HepG2 (cell line): ENCODE measurements at regions not wholly inside any gene's neighbourhood (a gene's known extent, or its start where the extent isn't known, plus 50 kb on each side); places are given as distances from the start of the nearest gene placed in this dataset.

Experiments
- ATAC-seq: fragments of 200-7000 bp; cut with Tn5 transposase; 3 replicates; pipeline ENCODE4 v1.9.1; 2020; ENCODE audit warnings: mild to moderate bottlenecking, moderate library complexity
- BruUV-seq: library from RNA; stranded (reverse); fragments of 400-500 nt; replicated peaks from 2 replicates; lab custom pipeline; 2021; lab: Mats Ljungman, UMichigan
- CTCF ChIA-PET: fragments of 300-600 bp; formaldehyde crosslinking; extraction: SDS; loops from one replicate; lab custom pipeline; 2021; ENCODE audit warnings: low total read pairs, inconsistent platforms, low intra/inter-chr PET ratio; lab: Yijun Ruan, JAX
- POLR2A ChIA-PET: fragments of 350-600 bp; sonication (Branson Sonifier 250); formaldehyde crosslinking; loops from one replicate; lab custom pipeline; 2020; ENCODE audit warnings: antibody characterized with exemption, inconsistent platforms; lab: Yijun Ruan, JAX
- DNase-seq: peaks from one replicate; pipeline ENCODE4 v3.0.0-alpha.2; 2015; ENCODE audit warnings: low spot score
- FAIRE-seq: peaks from 3 replicates; lab custom pipeline; 2011; peaks lifted over from hg19 to GRCh38; lab: Jason Lieb, UNC
- H2AFZ ChIP-seq: one replicate; pipeline ENCODE4 v1.6.1; 2011; ENCODE audit warnings: low read length, inconsistent platforms
- H3K27ac ChIP-seq: fragments of 300-600 bp; 3 replicates; pipeline ENCODE4 v1.8.0; 2011; ENCODE audit warnings: mixed run types, mild to moderate bottlenecking, mixed read lengths, low read length, inconsistent platforms; ENCODE audit not compliant: insufficient read depth; ENCODE audit errors: extremely low read length
- H3K27me3 ChIP-seq, 2 experiments: fragments of 200-600 bp in 1 of 2; 2 replicates in 1 of 2; 3 replicates in 1 of 2; pipeline versions ENCODE4 v1.6.0 to v1.8.0; 2011; ENCODE audit warnings: low read length in 2 of 2, mild to moderate bottlenecking in 2 of 2, moderate library complexity in 2 of 2, inconsistent platforms in 1 of 2; ENCODE audit not compliant: insufficient read depth in 2 of 2, control insufficient read depth in 1 of 2
- H3K36me3 ChIP-seq, 2 experiments: fragments of 200-600 bp in 1 of 2; replicated peaks in 1 of 2; 2 replicates in 1 of 2; 3 replicates in 1 of 2; pipeline versions ENCODE4 v1.5.1 to v1.8.0; 2011; ENCODE audit warnings: low read length in 2 of 2, inconsistent platforms in 1 of 2; ENCODE audit not compliant: insufficient read depth in 2 of 2, control insufficient read depth in 1 of 2
- H3K4me1 ChIP-seq: 2 replicates; pipeline ENCODE4 v1.5.1; 2012; ENCODE audit warnings: low read length, inconsistent platforms; ENCODE audit not compliant: insufficient read depth
- H3K4me2 ChIP-seq: 2 replicates; pipeline ENCODE4 v1.6.0; 2011; ENCODE audit warnings: low read depth, low read length, inconsistent platforms
- H3K4me3 ChIP-seq, 3 experiments: fragments of 200-600 bp in 1 of 3; sonication (generic), shearing (Covaris generic) in 1 of 3; replicated peaks in 1 of 3; 2 replicates each; pipeline ENCODE4 v1.5.1; 2011 to 2016; ENCODE audit warnings: low read length in 3 of 3, inconsistent platforms in 2 of 3, low read depth in 2 of 3, mild to moderate bottlenecking in 2 of 3, control low read depth in 1 of 3, mixed read lengths in 1 of 3; ENCODE audit not compliant: insufficient read depth in 1 of 3
- H3K79me2 ChIP-seq: one replicate; pipeline ENCODE4 v1.6.1; 2011; ENCODE audit warnings: low read length, inconsistent platforms; ENCODE audit not compliant: insufficient read depth
- H3K9ac ChIP-seq: 2 replicates; pipeline ENCODE4 v1.6.0; 2011; ENCODE audit warnings: mild to moderate bottlenecking, low read depth, low read length, inconsistent platforms; ENCODE audit not compliant: insufficient read depth
- H3K9me3 ChIP-seq: 2 replicates; pipeline ENCODE4 v1.5.1; 2012; ENCODE audit warnings: mild to moderate bottlenecking, low read length
- H4K20me1 ChIP-seq: 2 replicates; pipeline ENCODE4 v1.6.0; 2011; ENCODE audit warnings: inconsistent platforms, mild to moderate bottlenecking, low read length, moderate library complexity; ENCODE audit not compliant: insufficient read depth
- ADNP ChIP-seq: sonication (generic); formaldehyde crosslinking; IDR thresholded peaks from 2 replicates; pipeline ENCODE4 v1.4.0; 2020; ENCODE audit warnings: missing genetic modification reagents
- CBX2 ChIP-seq, 2 experiments: fragments of 200-600 bp in 1 of 2; sonication (generic); formaldehyde crosslinking in 1 of 2; IDR thresholded peaks; 2 replicates each; pipeline versions ENCODE4 v1.7.0 to v1.8.1; 2018 to 2022; ENCODE audit warnings: low read depth in 2 of 2, low read length in 1 of 2, mild to moderate bottlenecking in 1 of 2, missing genetic modification reagents in 1 of 2
- ELF3 ChIP-seq: IDR thresholded peaks from 2 replicates; pipeline ENCODE4 v1.6.1; 2016; ENCODE audit warnings: missing genetic modification reagents, missing compliant biosample characterization
- GPN1 ChIP-seq: sonication (generic); formaldehyde crosslinking; IDR thresholded peaks from 2 replicates; pipeline ENCODE4 v1.5.1; 2020; ENCODE audit warnings: missing genetic modification reagents, borderline replicate concordance
- MLLT10 ChIP-seq: sonication (generic); formaldehyde crosslinking; IDR thresholded peaks from 2 replicates; pipeline ENCODE4 v1.4.0; 2020; ENCODE audit warnings: missing genetic modification reagents
- MTA3 ChIP-seq: sonication (generic); formaldehyde crosslinking; IDR thresholded peaks from 2 replicates; pipeline ENCODE4 v1.4.0; 2020; ENCODE audit warnings: missing genetic modification reagents
- ONECUT2 ChIP-seq: sonication (generic); formaldehyde crosslinking; IDR thresholded peaks from 2 replicates; pipeline ENCODE4 v1.4.0; 2020; ENCODE audit warnings: missing genetic modification reagents
- RARA ChIP-seq: IDR thresholded peaks from 2 replicates; pipeline ENCODE4 v1.6.1; 2016; ENCODE audit warnings: missing genetic modification reagents, missing compliant biosample characterization
- RCOR2 ChIP-seq: IDR thresholded peaks from 2 replicates; pipeline ENCODE4 v1.6.1; 2016; ENCODE audit warnings: missing biosample characterization, missing genetic modification reagents
- REL ChIP-seq: sonication (generic); formaldehyde crosslinking; conservative IDR thresholded peaks from 2 replicates; pipeline ENCODE4 v1.8.0; 2022; ENCODE audit warnings: mild to moderate bottlenecking, missing genetic modification reagents, moderate library complexity
- SALL1 ChIP-seq: sonication (generic); formaldehyde crosslinking; IDR thresholded peaks from 2 replicates; pipeline ENCODE4 v1.8.0; 2022; ENCODE audit warnings: mild to moderate bottlenecking, missing genetic modification reagents
- SNAI1 ChIP-seq: sonication (generic); formaldehyde crosslinking; IDR thresholded peaks from 2 replicates; pipeline ENCODE4 v1.5.0; 2020; ENCODE audit warnings: mild to moderate bottlenecking, missing genetic modification reagents, borderline replicate concordance
- TFE3 ChIP-seq: IDR thresholded peaks from 2 replicates; pipeline ENCODE4 v1.6.1; 2016
- ZKSCAN1 ChIP-seq: fragments of 150-350 bp; IDR thresholded peaks from 2 replicates; pipeline ENCODE4 v1.6.1; 2014; ENCODE audit warnings: low read length
- ZMAT3 ChIP-seq: sonication (generic); formaldehyde crosslinking; conservative IDR thresholded peaks from 2 replicates; pipeline ENCODE4 v1.7.0; 2021; ENCODE audit warnings: missing genetic modification reagents
- ZNF101 ChIP-seq: sonication (generic); formaldehyde crosslinking; IDR thresholded peaks from 2 replicates; pipeline ENCODE4 v1.4.0; 2020; ENCODE audit warnings: mild to moderate bottlenecking, low read depth, missing genetic modification reagents, borderline replicate concordance
- ZNF12 ChIP-seq: sonication (generic); formaldehyde crosslinking; IDR thresholded peaks from 2 replicates; pipeline ENCODE4 v1.5.0; 2020; ENCODE audit warnings: missing genetic modification reagents
- ZNF180 ChIP-seq: sonication (generic); formaldehyde crosslinking; IDR thresholded peaks from 2 replicates; pipeline ENCODE4 v1.4.0; 2020; ENCODE audit warnings: low read depth, missing genetic modification reagents, borderline replicate concordance
- ZNF264 ChIP-seq: sonication (generic); formaldehyde crosslinking; IDR thresholded peaks from 2 replicates; pipeline ENCODE4 v1.4.0; 2020; ENCODE audit warnings: missing genetic modification reagents
- ZNF441 ChIP-seq: sonication (generic); formaldehyde crosslinking; IDR thresholded peaks from 2 replicates; pipeline ENCODE4 v1.7.0; 2021; ENCODE audit warnings: missing genetic modification reagents, borderline replicate concordance
- ZNF556 ChIP-seq: sonication (generic); formaldehyde crosslinking; IDR thresholded peaks from 2 replicates; pipeline ENCODE4 v1.4.0; 2020; ENCODE audit warnings: mild to moderate bottlenecking, missing genetic modification reagents, borderline replicate concordance
- ZNF678 ChIP-seq: sonication (generic); formaldehyde crosslinking; IDR thresholded peaks from 2 replicates; pipeline ENCODE4 v1.4.0; 2020; ENCODE audit warnings: mild to moderate bottlenecking, missing genetic modification reagents
- WGBS: methylation state at CpG from one replicate; pipeline ENCODE4 v1.1.6; 2017; ENCODE audit warnings: low lambda C conversion rate; 5-methylcytosine and 5-hydroxymethylcytosine counted together
- in situ Hi-C: cut with HindIII; loops from 2 replicates; pipeline ENCODE4 v1.10.0; 2017; ENCODE audit warnings: low pct_unique_long_range_greater_than_20kb; ENCODE audit not compliant: extremely low pct_ligation_motif_present
- intact Hi-C: fragments of 100-400 bp; cut with micrococcal nuclease; formaldehyde crosslinking; loops from one replicate; pipeline ENCODE4 v1.10.0; 2022; ENCODE audit not compliant: unreplicated experiment

- H3K4me3 ChIP-seq: no peak overlapping the region
- H2AFZ ChIP-seq: no peak overlapping the region
- in situ Hi-C loops (no loop called here), intact Hi-C loops (no loop called here)
- H3K79me2 ChIP-seq: no peaks in the 10 kb centered on the region
- POLR2A ChIA-PET: interaction anchor here (2.9 kb wide), 1 partner anchor 8 kb away, joined by 10 read pairs; no protein-coding TSS in a partner anchor
- DNase-seq (no peak), ATAC-seq (no peak), FAIRE-seq (no peak)
- H3K9ac ChIP-seq: no peak overlapping the region
- H3K27me3 ChIP-seq: no peaks in the 10 kb centered on the region
- no TSS peak for BruUV-seq
- peaks cover 39% of the 10 kb centered on the region for H3K4me1 ChIP-seq
- no peak overlapping the region for H3K4me2 ChIP-seq
- H4K20me1 ChIP-seq: no peaks in the 10 kb centered on the region
- WGBS: 82% methylated on average over 6 of the region's 6 CpGs
- CTCF ChIA-PET: no interaction called here
- H3K9me3 ChIP-seq: no peaks in the 10 kb centered on the region
- TF ChIP-seq ZNF180 (CRISPR knock-in tag) (no peak), ZNF556 (CRISPR knock-in tag) (no peak), ONECUT2 (no peak), ZNF12 (CRISPR knock-in tag) (no peak)
- no peaks in the 10 kb centered on the region for H3K36me3 ChIP-seq
- no peak overlapping the region for H3K27ac ChIP-seq
These were observed 62.7 kb downstream of the CCNL1 start for GRCh38 chr3:157097198-157097597.

- FAIRE-seq (peak; percentile 34), DNase-seq (peak; percentile 62), ATAC-seq (no peak)
- ChIA-PET POLR2A (interaction anchor here (2.3 to 2.4 kb wide), 2 partner anchors 18 to 32 kb away, joined by 10 to 15 read pairs; no protein-coding TSS in a partner anchor), CTCF (no interaction called here)
- no peak overlapping the region for H3K4me2 ChIP-seq
- H3K4me3 ChIP-seq: no peak overlapping the region
- no peaks in the 10 kb centered on the region for H3K9me3 ChIP-seq
- H3K79me2 ChIP-seq: no peaks in the 10 kb centered on the region
- intact Hi-C loops: no loop called here
- H3K4me1 ChIP-seq: peaks cover 45% of the 10 kb centered on the region
- in situ Hi-C loops: no loop called here
- H2AFZ ChIP-seq: no peak overlapping the region
- no peak overlapping the region for H3K9ac ChIP-seq
- no peak overlapping the region for H3K27ac ChIP-seq
- H4K20me1 ChIP-seq: no peaks in the 10 kb centered on the region
- H3K36me3 ChIP-seq: no peaks in the 10 kb centered on the region
- WGBS: 56% methylated on average over 5 of the region's 5 CpGs
- no TSS peak for BruUV-seq
- no peaks in the 10 kb centered on the region for H3K27me3 ChIP-seq
- TF ChIP-seq SNAI1 (CRISPR knock-in tag): no peak
- peak; percentile 53; the same call in 1 of the 2 replicates for TF ChIP-seq RARA (CRISPR knock-in tag)
- TF ChIP-seq ZNF101 (CRISPR knock-in tag): no peak
- no peak for TF ChIP-seq ZNF678 (CRISPR knock-in tag)
- peak; percentile 51; the same call in 1 of the 2 replicates for TF ChIP-seq ADNP
- no peak for TF ChIP-seq ELF3 (CRISPR knock-in tag)
- no peak for TF ChIP-seq ZNF264 (CRISPR knock-in tag)
- TF ChIP-seq REL (CRISPR knock-in tag): no peak
- TF ChIP-seq MLLT10 (CRISPR knock-in tag): no peak
- TF ChIP-seq GPN1: no peak
- TF ChIP-seq MTA3 (CRISPR knock-in tag): no peak
- TF ChIP-seq CBX2 (IDR thresholded peaks at IDR 0.05; ENCODE audit: low read depth, low read length): no peak
- TF ChIP-seq CBX2 (CRISPR knock-in tag; IDR thresholded peaks at IDR 0.05; ENCODE audit: low read depth): no peak
- peak; percentile 62; the same call in 1 of the 2 replicates for TF ChIP-seq TFE3
- no peak for TF ChIP-seq ZMAT3 (CRISPR knock-in tag)
- peak; percentile 93 for TF ChIP-seq RCOR2 (CRISPR knock-in tag)
- TF ChIP-seq ZKSCAN1: peak; percentile 68
- TF ChIP-seq SALL1 (CRISPR knock-in tag): no peak
- no peak for TF ChIP-seq ZNF441
These were observed 63.6 kb downstream of the CCNL1 start for GRCh38 chr3:157096328-157096727.
